ENCODE measurements at regions not wholly inside any gene's neighbourhood (a gene's known extent, or its start where the extent isn't known, plus 50 kb on each side); places are given as distances from the start of the nearest gene placed in this dataset.
A peak's percentile ranks its signal among the peaks of the same experiment; 100 is the strongest.

DNA sequence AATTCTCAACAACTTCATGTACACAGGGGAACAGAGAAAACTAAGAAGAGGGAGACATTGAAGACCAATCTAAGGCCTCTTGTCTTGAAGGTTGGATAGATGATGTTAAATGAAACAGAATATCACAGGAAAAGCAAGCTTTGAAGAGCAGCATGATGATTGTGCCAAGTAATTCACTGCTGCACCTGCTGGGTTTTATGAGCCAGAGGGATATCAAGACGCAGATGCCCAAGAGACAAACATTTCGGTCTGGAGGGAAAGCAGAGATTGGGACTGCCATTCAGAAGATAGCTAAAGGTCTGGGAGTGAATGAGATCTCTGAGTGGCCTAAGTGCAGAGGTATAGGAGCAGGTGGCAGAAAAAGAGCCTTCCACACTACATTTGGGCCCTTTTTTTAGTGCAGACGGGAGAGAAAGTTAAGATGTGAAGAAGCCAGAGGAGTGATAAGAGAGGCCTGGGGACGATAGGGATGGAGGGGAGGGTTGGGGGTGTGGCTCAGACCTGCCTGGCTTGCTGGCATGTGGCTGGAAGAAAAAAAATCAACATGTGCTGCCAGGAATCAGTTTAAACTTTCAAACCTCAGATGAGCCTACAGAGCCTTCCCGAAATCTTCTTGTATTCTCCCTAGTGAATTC lies 200.6 kb downstream of the AEBP2 start:
- 48 to 75% (median 72%) methylated on average over 5 of the region's 5 CpGs for WGBS, 4 donors
- no peak for ATAC-seq
- intact Hi-C loops (cut with DNase I) = loop anchor here in 9 of 10 donors (5.0 to 10.0 kb wide), 4 partner anchors 55 to 135 kb away; no protein-coding TSS in a partner anchor
- no peaks in the 10 kb centered on the region for H3K27me3 ChIP-seq
- no peaks in the 10 kb centered on the region for H3K9me3 ChIP-seq
- no peak for DNase-seq
- TF ChIP-seq, protein P1, sequence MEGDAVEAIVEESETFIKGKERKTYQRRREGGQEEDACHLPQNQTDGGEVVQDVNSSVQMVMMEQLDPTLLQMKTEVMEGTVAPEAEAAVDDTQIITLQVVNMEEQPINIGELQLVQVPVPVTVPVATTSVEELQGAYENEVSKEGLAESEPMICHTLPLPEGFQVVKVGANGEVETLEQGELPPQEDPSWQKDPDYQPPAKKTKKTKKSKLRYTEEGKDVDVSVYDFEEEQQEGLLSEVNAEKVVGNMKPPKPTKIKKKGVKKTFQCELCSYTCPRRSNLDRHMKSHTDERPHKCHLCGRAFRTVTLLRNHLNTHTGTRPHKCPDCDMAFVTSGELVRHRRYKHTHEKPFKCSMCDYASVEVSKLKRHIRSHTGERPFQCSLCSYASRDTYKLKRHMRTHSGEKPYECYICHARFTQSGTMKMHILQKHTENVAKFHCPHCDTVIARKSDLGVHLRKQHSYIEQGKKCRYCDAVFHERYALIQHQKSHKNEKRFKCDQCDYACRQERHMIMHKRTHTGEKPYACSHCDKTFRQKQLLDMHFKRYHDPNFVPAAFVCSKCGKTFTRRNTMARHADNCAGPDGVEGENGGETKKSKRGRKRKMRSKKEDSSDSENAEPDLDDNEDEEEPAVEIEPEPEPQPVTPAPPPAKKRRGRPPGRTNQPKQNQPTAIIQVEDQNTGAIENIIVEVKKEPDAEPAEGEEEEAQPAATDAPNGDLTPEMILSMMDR (IDR thresholded peaks at IDR 0.05) = no peak
- no peak for TF ChIP-seq POLR2A (IDR thresholded peaks at IDR 0.05)
- no peaks in the 10 kb centered on the region for H3K36me3 ChIP-seq
- peaks cover 0 to 12% (median 0%) of the 10 kb centered on the region in 12 donors for H3K4me1 ChIP-seq
- H3K4me3 ChIP-seq = no peak overlapping the region
- H3K27ac ChIP-seq = no peak overlapping the region

- DNase-seq (no peak), ATAC-seq (peak in 2 of 4 donors; percentile 79 to 80)
- Histone ChIP-seq H3K36me3 (no peaks in the 10 kb centered on the region), H3K4me1 (peaks cover 0 to 12% (median 0%) of the 10 kb centered on the region in 12 donors), H3K4me3 (no peak overlapping the region), H3K27ac (no peak overlapping the region), H3K27me3 (no peaks in the 10 kb centered on the region), H3K9me3 (peaks cover 0 to 6% (median 0%) of the 10 kb centered on the region in 12 donors)
- intact Hi-C loops (cut with DNase I) = loop anchor here in 9 of 10 donors (5.0 to 10.0 kb wide), 3 partner anchors 67 to 137 kb away; no protein-coding TSS in a partner anchor
- no peak for TF ChIP-seq POLR2A (IDR thresholded peaks at IDR 0.05)
- TF ChIP-seq, protein P1 (IDR thresholded peaks at IDR 0.05) = no peak
- 71 to 82% (median 79%) methylated on average over 5 of the region's 5 CpGs for WGBS, 4 donors
Observed at GRCh38 chr12:19641235-19642080, 202.2 kb downstream of the AEBP2 start.

GRCh38 chr12:19642345-19642744 lies 203.1 kb downstream of the AEBP2 start:
- no peak for ATAC-seq
- Histone ChIP-seq H3K4me1 (peaks cover 0 to 12% (median 0%) of the 10 kb centered on the region in 12 donors), H3K27ac (no peak overlapping the region), H3K27me3 (no peaks in the 10 kb centered on the region), H3K36me3 (no peaks in the 10 kb centered on the region), H3K9me3 (peaks cover 0 to 7% (median 0%) of the 10 kb centered on the region in 12 donors), H3K4me3 (no peak overlapping the region)
- DNase-seq = no peak
- no peak for TF ChIP-seq POLR2A (IDR thresholded peaks at IDR 0.05)
- TF ChIP-seq, protein P1 (IDR thresholded peaks at IDR 0.05) = no peak
- intact Hi-C loops (cut with DNase I) = loop anchor here in 9 of 10 donors (5.0 to 10.0 kb wide), 3 partner anchors 68 to 138 kb away; no protein-coding TSS in a partner anchor
- WGBS, 4 donors = 91 to 95% (median 94%) methylated on average over 4 of the region's 4 CpGs

DNA sequence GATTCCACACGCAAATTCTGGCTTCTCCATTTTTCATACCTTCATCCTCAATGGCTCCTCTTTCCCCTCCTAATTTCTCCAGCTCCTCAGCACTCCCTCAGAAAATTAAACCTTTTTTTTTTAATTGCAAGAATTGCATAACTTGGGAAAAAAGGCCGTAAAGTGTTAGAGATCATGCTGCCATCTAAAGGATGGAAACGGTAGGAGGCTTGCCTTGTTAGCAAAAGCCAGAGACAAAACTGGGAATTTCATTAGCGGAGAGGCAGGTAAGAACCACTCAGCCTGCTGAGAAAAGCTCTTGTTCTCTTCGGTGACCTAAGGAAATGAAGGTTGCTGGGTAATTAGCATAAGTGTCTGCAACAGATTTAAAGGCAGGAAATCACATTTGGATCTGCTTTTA lies 204.3 kb downstream of the AEBP2 start:
- DNase-seq = no peak

More for the DNA sequence above, 204.3 kb downstream of the AEBP2 start:
- Histone ChIP-seq H3K27me3 (no peaks in the 10 kb centered on the region), H3K9me3 (peaks cover 0 to 7% (median 0%) of the 10 kb centered on the region in 12 donors), H3K27ac (no peak overlapping the region), H3K4me3 (no peak overlapping the region), H3K36me3 (no peaks in the 10 kb centered on the region), H3K4me1 (peaks cover 0 to 12% (median 0%) of the 10 kb centered on the region in 12 donors)
- 16 to 24% (median 20%) methylated on average over 5 of the region's 5 CpGs for WGBS, 4 donors
- ATAC-seq = peak in 2 of 4 donors; percentile 34 to 38
- TF ChIP-seq, protein P1 (IDR thresholded peaks at IDR 0.05) = peak; percentile 23 to 78 (median 50)
- no peak for TF ChIP-seq POLR2A (IDR thresholded peaks at IDR 0.05)
- intact Hi-C loops (cut with DNase I) = loop anchor here in 9 of 10 donors (5.0 to 10.0 kb wide), 3 partner anchors 69 to 139 kb away; no protein-coding TSS in a partner anchor

Measured in heart left ventricle (tissue), 16 donors.